Kidney (tissue), 13 donors: ENCODE measurements at regions not wholly inside any gene's neighbourhood (a gene's known extent, or its start where the extent isn't known, plus 50 kb on each side); places are given as distances from the start of the nearest gene placed in this dataset. TPM values are rescaled to one million over a fixed set of nuclear protein-coding genes. Genes with fewer than 3 reads are reported as not detected.

Experiments used
- DNase-seq, 5 donors: peaks; one replicate each; pipeline ENCODE4 v3.0.0-alpha.2; 2013 to 2020
- FAIRE-seq: peaks from 2 replicates; lab custom pipeline; 2012; peaks lifted over from hg19 to GRCh38; lab: Jason Lieb, UNC
- H3K27ac ChIP-seq, 2 donors: one replicate each; pipeline ENCODE4 v1.7.0; 2013; ENCODE audit warnings: low read depth in 2 of 2, low read length in 2 of 2, inconsistent platforms in 1 of 2
- H3K27me3 ChIP-seq: one replicate; pipeline ENCODE4 v1.7.1; 2013; ENCODE audit warnings: low read length, inconsistent platforms; ENCODE audit not compliant: control insufficient read depth, insufficient read depth
- H3K36me3 ChIP-seq, 3 donors: one replicate each; pipeline versions ENCODE4 v1.7.0 to v1.7.1; 2013; ENCODE audit warnings: low read length in 3 of 3, control low read depth in 1 of 3, inconsistent platforms in 1 of 3; ENCODE audit not compliant: insufficient read depth in 3 of 3, control insufficient read depth in 2 of 3
- H3K4me1 ChIP-seq, 3 donors: one replicate each; pipeline versions ENCODE4 v1.7.0 to v1.7.1; 2013; ENCODE audit warnings: low read length in 3 of 3, inconsistent platforms in 1 of 3, low read depth in 1 of 3; ENCODE audit not compliant: control insufficient read depth in 2 of 3, insufficient read depth in 2 of 3
- H3K4me3 ChIP-seq, 3 donors: one replicate each; pipeline versions ENCODE4 v1.7.0 to v1.8.1; 2013; ENCODE audit warnings: low read length in 3 of 3, control low read depth in 1 of 3, inconsistent platforms in 1 of 3
- H3K9ac ChIP-seq, 3 donors: one replicate each; pipeline versions ENCODE4 v1.7.0 to v1.7.1; 2013; ENCODE audit warnings: low read length in 3 of 3, control low read depth in 1 of 3, inconsistent platforms in 1 of 3
- H3K9me3 ChIP-seq, 3 donors: one replicate each; pipeline versions ENCODE4 v1.7.0 to v1.7.1; 2013; ENCODE audit warnings: low read length in 3 of 3, control low read depth in 1 of 3, inconsistent platforms in 1 of 3; ENCODE audit not compliant: control insufficient read depth in 2 of 3, insufficient read depth in 1 of 3
- CTCF ChIP-seq: IDR thresholded peaks from 3 replicates; pipeline ENCODE4 v1.5.1; 2012; ENCODE audit warnings: mild to moderate bottlenecking, moderate library complexity, borderline replicate concordance; ENCODE audit not compliant: insufficient read depth; ENCODE audit errors: extremely low read depth
- intact Hi-C: fragments of 100-400 bp; cut with DNase I; formaldehyde crosslinking; loops from one replicate; pipeline ENCODE4 v1.11.1; 2022
- microRNA-seq: library from miRNA; unstranded; fragments of <30 nt; microRNA quantifications from one replicate; pipeline ENCODE4 v1.2.0, GENCODE V29; 2020
- donor health status: control.
- donor health status: control.
- donor health status: control.
- donor health status: control.
- donor health status: control.
- donor health status: DM: yes; HTN: yes; CAD: no.
- donor health status: Normal renal cell carcinoma (clear cell type).

- Histone ChIP-seq H3K36me3 (no peaks in the 10 kb centered on the region), H3K27ac (no peak overlapping the region), H3K4me1 (peaks cover 0 to under 1% (median 0%) of the 10 kb centered on the region in 3 donors), H3K9me3 (no peaks in the 10 kb centered on the region), H3K27me3 (no peaks in the 10 kb centered on the region), H3K9ac (no peak overlapping the region), H3K4me3 (no peak overlapping the region)
- TF ChIP-seq CTCF: no peak
- intact Hi-C loops: loop anchor here (10.0 kb wide), 2 partner anchors 493 to 683 kb away; no protein-coding TSS in a partner anchor
- DNase-seq (no peak), FAIRE-seq (no peak)
These were observed 51.9 kb upstream of the CREB1 start for GRCh38 chr2:207477896-207478295.

GRCh38 chr2:207478572-207478971 is 51.2 kb upstream of the CREB1 start:
- H3K9ac ChIP-seq: no peak overlapping the region
- H3K27ac ChIP-seq: no peak overlapping the region
- H3K4me3 ChIP-seq: no peak overlapping the region
- DNase-seq: no peak
- no peaks in the 10 kb centered on the region for H3K4me1 ChIP-seq
- H3K9me3 ChIP-seq: no peaks in the 10 kb centered on the region
- intact Hi-C loops: loop anchor here (10.0 kb wide), 2 partner anchors 494 to 684 kb away; no protein-coding TSS in a partner anchor
- no peak for FAIRE-seq
- TF ChIP-seq CTCF: no peak
- H3K36me3 ChIP-seq: no peaks in the 10 kb centered on the region
- no peaks in the 10 kb centered on the region for H3K27me3 ChIP-seq

GRCh38 chr2:207479198-207479785 is 50.5 kb upstream of the CREB1 start:
- Histone ChIP-seq H3K4me1 (no peaks in the 10 kb centered on the region), H3K9me3 (no peaks in the 10 kb centered on the region), H3K27ac (no peak overlapping the region), H3K4me3 (no peak overlapping the region), H3K9ac (no peak overlapping the region), H3K27me3 (no peaks in the 10 kb centered on the region), H3K36me3 (no peaks in the 10 kb centered on the region)
- intact Hi-C loops: loop anchor here (10.0 kb wide), 2 partner anchors 494 to 684 kb away; no protein-coding TSS in a partner anchor
- DNase-seq (no peak), FAIRE-seq (no peak)
- TF ChIP-seq CTCF: no peak

Small RNA genes lying in the stretch of these regions (microRNA-seq; reads per million reads assigned to microRNA genes)
- not detected for gene MIR1302-4
